ENCODE measurements at regions not wholly inside any gene's neighbourhood (a gene's known extent, or its start where the extent isn't known, plus 50 kb on each side); places are given as distances from the start of the nearest gene placed in this dataset.

DNA sequence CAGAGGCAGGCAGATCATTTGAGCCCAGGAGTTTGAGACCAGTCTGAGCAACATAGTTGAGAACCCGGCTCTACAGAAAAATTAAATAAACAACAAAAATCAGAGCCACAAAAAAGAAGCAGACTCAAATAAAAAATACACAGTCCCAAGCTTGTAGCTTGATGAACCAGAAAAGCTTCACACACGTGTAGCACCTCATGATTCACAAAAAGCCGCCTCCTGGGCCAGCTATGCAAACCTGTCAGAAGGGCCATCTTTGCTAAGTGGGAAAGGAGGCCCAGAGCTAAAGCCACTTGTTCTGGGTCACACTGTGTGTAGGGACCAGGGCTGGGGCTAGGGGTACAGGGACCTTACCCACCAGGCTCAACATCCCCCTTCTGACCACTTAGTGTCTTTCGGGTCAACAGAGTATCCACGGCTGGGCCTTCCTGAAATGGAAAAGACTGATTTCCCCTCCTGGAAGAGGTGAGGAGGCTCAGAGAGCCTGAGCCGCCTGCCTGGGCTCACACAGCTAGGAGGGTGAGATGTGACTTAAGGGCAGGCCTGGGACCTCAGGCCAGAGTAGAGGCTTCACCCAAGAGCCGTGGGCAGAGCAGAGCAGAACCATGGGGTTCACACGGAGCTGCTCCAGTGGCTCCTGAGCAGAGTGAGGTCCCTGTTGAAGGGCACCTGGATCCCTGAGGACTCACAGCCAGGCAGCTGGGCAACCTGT lies 269.6 kb downstream of the PARN start:
- no peak for DNase-seq

DNA sequence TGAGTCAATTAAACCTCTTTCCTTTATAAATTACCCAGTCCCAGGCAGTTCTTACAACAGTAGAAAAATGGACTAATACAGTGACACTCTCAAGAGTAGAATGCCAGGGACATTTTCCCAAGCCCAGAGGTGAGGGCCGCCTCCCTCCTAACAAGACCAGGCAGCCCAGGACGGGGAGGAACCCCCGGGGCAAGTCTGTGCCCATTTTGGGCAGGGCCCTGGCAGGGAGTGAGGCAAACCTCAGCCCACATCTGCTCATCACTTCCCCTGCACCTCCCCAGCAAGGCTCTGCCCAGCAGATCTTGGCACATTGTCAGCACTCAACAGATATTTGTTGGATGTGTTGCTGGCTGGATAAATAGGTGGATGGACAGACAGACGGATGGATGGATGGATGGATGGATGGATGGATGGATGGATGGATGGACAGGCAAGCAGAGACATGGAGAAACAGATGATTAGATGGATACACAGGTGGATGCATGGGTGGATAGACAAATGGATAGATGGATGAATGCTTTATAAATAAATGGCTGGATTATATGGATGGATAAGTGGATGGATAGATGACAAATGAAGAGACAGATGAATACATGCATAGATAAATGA lies 271.3 kb downstream of the PARN start:
- DNase-seq, result no peak

DNA sequence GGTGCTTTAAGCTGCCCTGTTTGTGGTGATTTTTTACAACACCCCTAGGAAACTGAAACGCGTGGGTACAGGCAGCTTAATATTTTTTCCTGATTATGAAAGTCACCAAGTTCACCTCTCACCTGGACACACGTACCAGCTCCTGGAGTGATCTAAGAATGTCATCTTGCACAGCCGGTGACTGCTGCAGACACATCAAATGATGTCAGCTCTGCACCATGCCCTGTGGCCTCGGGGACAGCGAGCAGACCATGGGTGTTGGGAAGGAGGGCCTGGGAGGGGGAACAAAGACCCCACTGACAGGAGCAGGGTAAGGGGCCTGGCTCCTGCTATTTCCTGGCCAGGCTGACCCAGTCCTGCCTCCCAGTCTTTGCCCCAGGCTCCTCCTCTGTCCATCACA lies 272.7 kb downstream of the PARN start:
- DNase-seq, result no peak

DNA sequence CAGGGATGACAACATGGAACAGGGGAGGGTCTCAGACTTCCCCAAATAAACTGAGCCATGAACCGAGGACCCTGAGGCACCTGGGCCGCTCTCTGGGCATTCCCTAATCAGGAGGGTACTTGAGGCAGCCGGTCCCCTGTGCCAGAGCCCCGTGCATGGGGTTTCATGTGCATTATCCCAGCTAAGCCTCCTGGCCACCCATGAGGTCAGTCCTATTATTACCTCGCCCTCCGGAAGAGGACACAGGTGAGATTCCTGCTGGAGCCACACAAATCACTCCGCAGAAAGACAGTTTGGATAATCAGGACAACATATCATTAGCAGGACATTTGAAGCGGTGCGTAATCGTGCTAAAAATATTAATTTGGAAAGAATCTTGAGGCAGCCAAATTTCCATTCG lies 274.0 kb downstream of the PARN start:
- DNase-seq, result no peak

DNA sequence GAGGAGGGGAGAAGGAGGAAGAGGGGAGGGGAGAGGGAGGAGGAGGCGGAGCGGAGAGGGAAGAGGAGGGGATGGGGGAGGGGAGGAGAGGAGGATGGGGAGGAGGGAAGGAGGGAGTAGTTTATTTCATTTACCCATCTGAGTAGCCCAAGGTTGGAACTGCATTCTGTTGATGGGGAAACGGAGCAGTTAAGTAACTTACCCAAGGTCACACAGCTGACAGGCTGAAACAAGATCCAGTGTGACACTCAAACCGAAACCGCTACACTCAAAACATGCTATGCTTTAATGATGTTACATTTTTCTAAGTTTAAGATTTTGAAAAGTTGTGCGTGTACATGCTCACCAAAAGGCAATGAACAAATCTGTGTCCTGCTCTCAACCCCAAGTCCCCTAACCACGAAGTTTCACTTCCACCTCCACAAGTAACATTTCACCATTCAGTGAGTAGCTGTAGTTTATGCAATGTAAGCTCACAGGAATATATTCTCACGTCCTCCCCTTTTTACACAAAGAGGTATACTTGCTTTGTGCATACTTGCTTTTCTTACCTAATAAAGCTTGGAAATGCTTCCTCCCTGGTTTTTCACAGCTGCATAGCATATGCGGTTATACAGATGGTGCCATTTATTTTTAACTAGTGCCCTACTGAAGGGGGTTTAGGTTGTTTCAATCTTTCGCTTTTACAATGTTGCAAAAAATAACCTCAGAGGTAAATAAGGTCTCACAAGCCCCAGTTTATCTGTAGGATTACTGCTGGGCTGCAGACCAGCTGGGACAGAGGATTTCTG lies 275.3 kb downstream of the PARN start:
- peak; percentile 73 to 90 (median 89) for DNase-seq

DNA sequence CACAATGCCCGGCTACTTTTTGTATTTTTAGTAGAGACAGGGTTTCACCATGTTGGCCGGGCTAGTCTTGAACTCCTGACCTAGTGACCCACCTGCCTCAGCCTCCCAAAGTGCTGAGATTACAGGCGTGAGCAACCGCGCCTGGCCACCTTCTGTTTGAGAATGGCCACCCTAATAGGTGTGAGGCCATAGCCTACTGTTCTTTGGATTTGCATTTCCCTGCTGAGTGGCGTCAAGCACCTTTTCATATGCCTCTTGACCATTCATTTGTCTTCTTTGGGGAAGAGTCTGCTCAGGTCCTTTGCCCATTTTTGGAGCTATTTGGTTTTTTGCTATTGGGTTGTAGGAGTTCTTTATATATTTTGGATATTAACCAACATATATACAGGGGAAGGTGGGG lies 276.7 kb downstream of the PARN start:
- no peak for DNase-seq

DNA sequence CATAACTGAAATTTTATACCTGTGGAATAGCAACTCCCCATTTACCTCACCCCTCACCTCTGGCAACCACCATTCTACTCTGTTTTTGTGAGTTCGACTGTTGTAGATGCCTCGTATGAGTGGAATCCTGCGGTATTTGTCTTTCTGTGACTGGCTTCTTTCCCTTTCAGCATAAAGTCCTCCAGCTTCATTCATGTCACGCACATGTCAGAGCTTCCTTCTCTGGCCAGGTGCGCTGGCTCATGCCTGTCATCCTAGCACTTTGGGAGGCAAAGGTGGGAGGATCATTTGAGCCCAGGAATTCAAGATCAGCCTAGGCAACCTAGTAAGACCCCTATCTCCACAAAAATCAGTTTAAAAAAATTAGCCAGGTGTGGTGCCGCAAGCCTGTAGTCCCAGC lies 278.4 kb downstream of the PARN start:
- no peak for DNase-seq

DNA sequence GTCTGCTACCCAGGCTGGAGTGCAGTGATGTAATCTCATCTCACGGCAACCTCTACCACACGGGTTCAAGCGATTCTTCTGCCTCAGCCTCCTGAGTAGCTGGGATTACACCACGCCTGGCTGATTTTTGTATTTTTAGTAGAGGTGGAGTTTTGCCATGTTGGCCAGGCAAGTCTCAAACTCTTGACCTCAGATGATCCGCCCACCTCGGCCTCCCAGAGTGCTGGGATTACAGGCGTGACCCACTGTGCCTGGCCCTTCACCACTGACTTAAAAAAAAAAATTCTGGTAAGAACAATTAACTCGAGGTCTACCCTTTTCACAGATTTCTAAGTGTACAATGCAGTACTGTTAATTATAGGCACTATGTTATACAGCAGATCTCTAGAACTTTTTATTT lies 279.4 kb downstream of the PARN start:
- no peak for DNase-seq

DNA sequence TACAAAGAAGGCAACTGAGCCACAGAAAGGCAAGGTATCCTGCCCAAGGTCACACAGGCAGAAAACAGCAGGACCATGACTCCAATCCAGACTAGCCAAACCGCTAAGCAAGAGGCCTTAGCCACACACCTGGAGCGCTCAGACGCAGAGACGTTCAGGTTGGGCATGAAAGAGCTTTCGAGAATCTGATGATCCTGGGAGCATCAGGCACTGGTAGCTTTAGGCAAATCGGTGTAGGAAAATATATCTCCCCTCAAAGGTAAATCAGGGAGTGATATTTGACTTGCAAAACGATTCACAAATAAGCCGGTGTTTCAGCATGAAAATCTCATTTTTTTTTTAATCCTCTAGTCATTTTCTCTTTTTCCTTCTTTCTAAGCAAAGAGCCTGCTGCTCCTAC lies 279.0 kb downstream of the MRTFB start:
- DNase-seq, result no peak

DNA sequence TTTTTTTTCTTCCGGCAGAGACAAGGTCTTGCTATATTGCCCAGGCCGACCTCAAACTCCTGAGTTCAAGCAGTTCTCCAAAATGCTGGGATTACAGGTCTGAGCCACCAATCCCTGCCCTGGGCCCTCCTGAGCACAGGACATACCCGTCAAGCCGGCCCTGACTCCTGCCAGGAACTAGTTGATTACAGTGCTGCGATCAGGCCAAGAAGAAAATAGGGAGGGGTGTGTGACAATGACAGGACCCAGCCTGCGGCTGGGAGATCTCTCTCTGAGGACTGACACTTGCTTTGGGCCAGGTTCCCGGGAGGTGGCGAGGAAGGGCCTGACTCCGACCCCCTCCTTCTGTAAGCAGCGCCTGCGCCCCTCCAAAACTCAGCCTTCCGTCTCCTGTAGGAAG lies 276.6 kb downstream of the MRTFB start:
- no peak for DNase-seq

DNA sequence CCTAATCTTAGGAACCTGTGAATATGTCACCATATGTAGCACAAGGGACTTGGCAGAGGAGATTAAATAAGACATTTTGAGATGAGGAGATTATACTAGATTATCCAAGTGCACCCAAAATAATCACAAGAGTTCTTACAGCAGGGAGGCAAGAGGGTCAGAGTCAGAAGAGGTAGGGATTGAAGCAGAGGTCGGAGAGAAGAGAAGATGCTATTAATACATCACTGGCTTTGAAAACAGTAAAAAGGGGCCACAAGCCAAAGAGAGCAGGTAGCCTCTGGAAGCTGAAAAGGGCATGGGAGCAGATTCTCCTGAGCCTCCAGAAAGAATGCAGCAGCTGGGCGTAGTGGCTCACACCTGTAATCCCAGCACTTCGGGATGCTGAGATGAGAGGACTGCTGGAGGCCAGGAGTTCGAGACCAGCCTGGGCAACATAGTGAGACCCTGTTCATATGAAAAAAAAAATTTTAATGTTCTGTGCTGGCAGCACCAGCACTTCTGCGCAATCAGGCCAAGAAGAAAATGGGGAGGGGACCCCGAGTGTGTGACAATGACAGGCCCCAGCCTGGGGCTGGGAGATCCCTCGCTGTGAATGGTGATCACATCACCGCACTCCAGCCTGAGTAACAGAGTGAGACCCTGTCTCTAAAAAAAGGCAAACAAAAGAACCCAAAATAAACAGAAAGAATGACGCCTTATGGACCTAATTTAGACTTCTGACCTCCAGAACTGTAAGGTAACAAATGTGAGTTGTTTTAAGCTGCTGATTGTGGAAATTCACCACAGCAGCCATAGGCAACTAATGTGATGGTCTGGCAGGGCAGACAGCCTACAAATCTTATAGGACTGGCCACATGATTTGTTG lies 275.4 kb downstream of the MRTFB start:
- DNase-seq, result no peak

DNA sequence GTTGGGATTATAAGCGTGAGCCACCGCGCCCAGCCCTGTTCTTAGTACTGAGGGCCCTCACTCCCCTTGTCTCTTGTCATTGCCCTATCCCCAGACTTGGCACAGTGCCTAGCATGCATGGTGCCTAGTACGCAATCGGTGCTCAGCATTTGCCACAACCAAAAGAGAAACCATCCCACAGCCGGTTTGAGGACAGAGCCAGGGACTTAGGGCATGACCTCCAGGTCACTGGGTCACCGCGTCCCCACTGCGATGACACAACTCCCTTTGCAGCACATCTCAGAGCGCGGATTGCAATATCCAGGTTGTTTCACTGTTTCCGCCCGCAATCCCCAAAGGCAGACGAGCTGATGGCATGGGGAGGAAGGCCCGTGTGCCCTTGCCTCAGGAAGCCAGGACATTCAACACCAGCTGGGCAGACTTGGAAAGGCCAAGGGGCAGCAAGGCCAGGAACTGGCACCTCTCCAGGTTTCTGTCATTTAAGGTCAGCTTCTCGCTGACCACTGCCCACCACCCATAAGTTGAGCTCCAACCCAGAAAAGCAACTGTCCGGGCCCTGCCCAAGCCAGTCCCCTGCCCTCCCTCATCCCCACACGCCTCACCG lies 274.5 kb downstream of the MRTFB start:
- DNase-seq, result peak in 1 of 3 donors; percentile 20

DNA sequence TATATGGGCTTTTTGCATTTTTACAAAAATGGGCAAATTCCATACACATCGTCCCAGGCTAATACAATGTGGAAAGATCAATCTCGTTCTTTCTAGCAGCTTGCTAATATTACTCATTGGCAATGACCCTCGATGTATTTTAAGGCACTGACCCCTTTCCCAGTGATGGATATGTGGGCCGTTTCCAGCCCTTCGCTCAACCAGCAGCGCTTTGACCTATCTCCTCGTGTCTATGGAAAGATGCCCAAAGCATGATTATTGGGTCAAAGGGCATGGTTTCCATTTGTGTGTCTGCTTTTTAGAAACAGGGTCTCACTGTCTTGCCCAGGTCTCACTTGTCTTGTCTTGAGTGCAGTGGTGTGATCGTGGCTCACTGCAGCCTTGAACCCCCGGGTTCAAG lies 273.8 kb downstream of the MRTFB start:
- DNase-seq, result no peak

DNA sequence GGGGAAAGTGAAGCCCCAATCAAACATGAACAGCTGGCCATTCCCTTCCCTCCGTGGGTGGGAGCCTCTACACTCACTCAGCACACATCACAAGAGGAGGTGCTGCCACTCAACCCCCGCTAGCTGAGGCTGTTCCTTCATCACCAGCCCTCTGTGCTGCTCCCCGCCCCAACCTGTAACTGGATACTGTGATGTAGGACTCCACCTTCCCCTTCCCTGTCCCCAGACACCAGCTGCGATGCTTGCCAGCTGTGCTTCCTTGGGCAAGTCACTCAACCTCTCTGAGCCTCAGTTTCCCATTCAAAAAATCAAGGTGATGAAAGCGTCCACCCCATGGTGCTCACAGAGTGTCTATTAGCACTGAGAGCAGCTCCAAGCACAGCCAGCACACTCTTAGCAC lies 273.2 kb downstream of the MRTFB start:
- no peak for DNase-seq

DNA sequence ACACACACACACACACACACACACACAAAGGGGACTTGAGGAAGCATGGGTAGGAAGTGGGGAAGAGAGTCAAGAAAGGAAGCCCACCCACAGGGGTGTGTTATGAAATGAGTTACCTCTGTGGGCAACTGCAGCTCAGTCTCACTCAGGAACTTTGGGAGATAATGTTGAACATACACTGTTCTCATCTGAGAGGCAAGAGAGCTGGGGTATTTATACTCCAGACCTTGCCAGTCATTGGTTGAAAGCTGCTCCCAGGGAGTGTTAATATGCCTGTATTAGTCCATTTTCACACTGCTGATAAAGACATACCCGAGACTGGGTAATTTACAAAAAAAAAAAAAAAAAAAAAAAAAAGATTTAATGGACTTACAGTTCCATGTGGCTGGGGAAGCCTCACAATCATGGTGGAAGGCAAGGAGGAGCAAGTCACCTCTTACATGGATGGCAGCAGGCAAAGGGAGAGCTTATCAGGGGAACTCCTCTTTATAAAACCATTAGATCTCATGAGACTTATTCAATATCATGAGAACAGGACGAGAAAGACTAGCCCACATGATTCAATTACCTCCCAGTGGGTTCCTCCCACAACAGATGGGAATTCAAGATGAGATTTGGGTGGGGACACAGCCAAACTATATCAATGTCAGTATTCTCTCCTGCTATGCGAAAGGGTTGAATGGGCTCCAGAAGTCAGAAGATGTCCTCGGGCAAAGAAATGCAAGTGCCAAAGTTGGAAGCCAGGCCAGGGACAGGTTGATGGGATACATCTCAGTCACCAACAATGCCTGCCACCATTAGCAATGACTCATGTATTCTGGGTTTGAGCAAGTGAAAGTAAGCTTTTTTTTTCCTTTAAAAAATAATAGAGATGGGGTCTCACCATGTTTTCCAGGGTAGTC lies 270.5 kb downstream of the MRTFB start:
- DNase-seq, result no peak

DNA sequence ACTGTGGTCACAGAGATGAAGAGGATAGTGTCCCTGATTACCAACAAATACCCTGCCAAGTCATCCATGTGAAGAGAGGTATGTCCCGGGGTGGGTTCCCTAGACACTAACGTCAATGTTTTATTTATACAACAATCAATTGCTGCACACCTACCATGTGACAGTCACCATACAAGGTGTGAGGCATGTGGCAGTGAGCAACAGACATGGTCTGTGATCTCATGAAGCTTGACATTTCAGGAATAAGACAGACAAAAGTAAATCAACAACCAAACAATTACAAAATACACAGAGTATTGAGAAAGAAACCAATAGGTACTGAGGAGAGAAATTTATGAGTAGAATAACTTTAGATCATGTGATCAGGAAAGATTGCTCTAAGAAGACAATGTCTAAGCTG lies 268.6 kb downstream of the MRTFB start:
- no peak for DNase-seq

DNA sequence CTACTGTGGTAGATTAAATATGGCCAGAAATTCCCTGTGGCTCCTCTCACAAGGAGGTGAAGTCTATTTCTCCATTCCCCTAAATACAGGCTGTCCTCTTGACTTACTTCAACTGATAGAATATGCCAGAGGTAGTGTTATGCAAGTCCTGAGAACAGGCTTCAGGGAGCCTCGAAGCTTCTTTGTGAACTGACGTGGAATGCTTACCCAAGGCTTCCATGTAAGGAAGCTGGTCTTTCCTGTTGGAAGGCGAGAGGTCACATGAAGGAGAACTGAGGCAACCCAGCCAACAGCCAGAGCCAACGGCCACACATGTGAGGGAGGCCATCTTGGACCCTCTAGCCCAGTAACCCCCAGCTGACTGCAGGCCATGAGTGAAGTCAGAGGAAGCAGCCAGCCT lies 267.9 kb downstream of the MRTFB start:
- no peak for DNase-seq

DNA sequence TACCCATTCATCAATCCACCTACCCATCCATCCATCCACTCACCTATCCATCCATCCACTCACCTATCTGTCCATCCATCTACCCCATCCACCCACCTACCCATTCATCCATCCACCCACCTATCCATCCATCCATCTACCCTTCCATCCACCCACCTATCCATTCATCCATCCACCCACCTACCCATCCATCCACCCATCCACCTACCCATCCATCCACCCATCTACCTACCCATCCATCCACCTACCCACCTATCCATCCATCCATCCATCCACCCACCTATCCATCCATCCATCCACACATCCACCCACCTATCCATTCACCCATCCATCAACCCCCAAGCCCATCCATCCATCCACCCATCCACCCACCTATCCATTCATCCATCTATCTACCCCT lies 267.1 kb downstream of the MRTFB start:
- no peak for DNase-seq

DNA sequence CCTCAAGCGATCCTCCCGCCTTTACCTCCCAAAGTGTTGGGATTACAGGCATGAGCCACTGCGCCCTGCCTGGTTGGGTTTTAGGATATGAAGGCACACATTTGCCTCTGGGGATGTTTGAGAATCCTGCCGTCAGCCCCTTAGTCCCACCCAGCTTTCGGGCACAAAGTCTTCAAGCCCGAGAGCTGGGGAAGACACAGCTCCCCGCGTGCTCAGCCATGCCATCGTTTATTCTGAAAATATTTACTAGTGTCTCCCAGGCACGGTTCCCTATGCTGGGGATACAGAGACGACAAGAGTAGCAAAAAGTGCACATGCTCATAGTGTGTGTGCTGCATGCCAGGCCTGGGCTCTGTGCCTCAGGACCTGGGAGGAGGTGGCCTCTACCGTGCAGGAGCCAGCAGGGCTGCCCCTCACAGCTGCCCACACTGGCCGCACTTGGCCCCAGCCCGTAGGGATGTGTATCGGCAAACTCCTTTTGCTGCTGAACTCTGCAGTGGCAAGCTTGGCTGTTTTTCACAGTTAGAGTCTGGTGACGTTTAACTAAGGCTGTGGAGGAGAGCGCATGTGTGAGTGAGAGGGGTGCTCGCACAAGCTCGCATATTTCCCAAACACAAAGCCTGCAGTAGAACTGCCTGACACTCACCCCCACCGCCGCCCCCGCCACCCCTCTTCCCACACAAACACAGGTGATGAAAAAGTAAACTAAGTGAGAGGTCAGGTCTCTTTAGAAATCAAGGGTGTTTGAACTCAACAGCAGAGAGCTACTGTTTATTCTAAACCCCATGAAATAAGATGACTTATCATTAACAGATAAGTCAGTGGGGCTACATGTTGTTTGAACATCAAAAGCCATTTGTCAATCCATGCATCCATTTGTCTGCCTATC lies 266.4 kb downstream of the MRTFB start:
- DNase-seq, result no peak

DNA sequence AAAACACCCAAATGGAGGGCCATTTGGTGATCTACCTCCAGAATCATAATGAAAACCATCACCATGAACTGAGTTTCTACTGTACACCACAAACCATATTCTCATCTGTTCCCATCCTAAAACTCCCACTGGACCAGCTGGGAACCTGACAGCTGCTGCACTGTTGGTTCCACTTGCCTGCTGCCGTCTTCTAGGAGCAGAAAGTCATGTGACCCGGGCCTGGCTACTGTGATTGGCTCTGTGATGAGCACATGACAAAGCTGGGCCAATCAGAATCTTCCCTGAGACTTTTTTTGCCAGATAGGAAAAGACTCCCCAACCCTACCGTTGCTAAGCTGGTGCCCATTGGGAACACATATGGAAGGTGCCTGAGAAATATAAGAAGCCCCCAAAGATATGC lies 264.2 kb downstream of the MRTFB start:
- DNase-seq, result no peak

All from suppressor macrophage treated with lipopolysaccharide for 1 hour (primary cell).